K562 (cell line): ENCODE measurements at regions not wholly inside any gene's neighbourhood (a gene's known extent, or its start where the extent isn't known, plus 50 kb on each side); places are given as distances from the start of the nearest gene placed in this dataset.

Experiments
- ATAC-seq: fragments of 200-7000 bp; cut with Tn5 transposase; 3 replicates; pipeline ENCODE4 v1.9.1; 2020; ENCODE audit warnings: moderate library complexity
- BruUV-seq: library from RNA; stranded (reverse); fragments of 400-500 nt; replicated peaks from 2 replicates; lab custom pipeline; 2021; lab: Mats Ljungman, UMichigan
- CTCF ChIA-PET: fragments of 300-600 bp; formaldehyde crosslinking; extraction: SDS; loops from one replicate; lab custom pipeline; 2021; ENCODE audit warnings: low intra/inter-chr PET ratio; lab: Yijun Ruan, JAX
- POLR2A ChIA-PET: fragments of 300-600, 350-650 bp; sonication (Branson Sonifier 250); formaldehyde crosslinking; extraction: SDS; loops from one replicate; lab custom pipeline; 2021; ENCODE audit warnings: antibody characterized with exemption, inconsistent platforms; lab: Yijun Ruan, JAX
- DNase-seq, 4 experiments: peaks; one replicate each; pipeline versions ENCODE4 v3.0.0 to v3.0.0-alpha.2; 2011 to 2018; ENCODE audit warnings: low spot score in 3 of 4, mixed read lengths in 3 of 4; ENCODE audit errors: extremely low read depth in 1 of 4
- FAIRE-seq: peaks from 2 replicates; lab custom pipeline; 2011; peaks lifted over from hg19 to GRCh38; lab: Jason Lieb, UNC
- H2AFZ ChIP-seq: 2 replicates; pipeline ENCODE4 v1.6.0; 2011; ENCODE audit warnings: low read depth, low read length, control low read depth, inconsistent platforms
- H3K27ac ChIP-seq: fragments of 200-600 bp; 3 replicates; pipeline ENCODE4 v1.8.0; 2011; ENCODE audit warnings: low read depth, mild to moderate bottlenecking, control low read depth, inconsistent platforms, low read length, moderate library complexity, mixed read lengths; ENCODE audit errors: extremely low read depth
- H3K27me3 ChIP-seq, 2 experiments: fragments of 300-600 bp in 1 of 2; 2 replicates in 1 of 2; 3 replicates in 1 of 2; pipeline versions ENCODE4 v1.6.0 to v1.8.0; 2011; ENCODE audit warnings: inconsistent platforms in 2 of 2, low read length in 2 of 2, mild to moderate bottlenecking in 1 of 2, mixed read lengths in 1 of 2, moderate library complexity in 1 of 2; ENCODE audit not compliant: control insufficient read depth in 2 of 2, insufficient read depth in 2 of 2
- H3K36me3 ChIP-seq: fragments of 300-600 bp; 3 replicates; pipeline ENCODE4 v1.8.0; 2011; ENCODE audit warnings: mild to moderate bottlenecking, low read length, inconsistent platforms; ENCODE audit not compliant: control insufficient read depth, insufficient read depth
- H3K4me1 ChIP-seq, 2 experiments: fragments of 200-600 bp in 1 of 2; replicated peaks in 1 of 2; 2 replicates in 1 of 2; 3 replicates in 1 of 2; pipeline versions ENCODE4 v1.5.1 to v1.8.0; 2011; ENCODE audit warnings: inconsistent platforms in 2 of 2, low read length in 2 of 2, mild to moderate bottlenecking in 1 of 2, mixed read lengths in 1 of 2, moderate library complexity in 1 of 2; ENCODE audit not compliant: control insufficient read depth in 2 of 2, insufficient read depth in 2 of 2
- H3K4me2 ChIP-seq: 2 replicates; pipeline ENCODE4 v1.6.1; 2011; ENCODE audit warnings: low read length, control low read depth, inconsistent platforms, mixed read lengths; ENCODE audit not compliant: insufficient read depth
- H3K4me3 ChIP-seq: fragments of 200-600 bp; sonication (generic), shearing (Covaris generic); 2 replicates; pipeline ENCODE4 v1.5.1; 2016; ENCODE audit warnings: control low read depth, inconsistent platforms
- H3K79me2 ChIP-seq: fragments of 200-600 bp; 3 replicates; pipeline ENCODE4 v1.8.0; 2011; ENCODE audit warnings: low read length, inconsistent platforms; ENCODE audit not compliant: control insufficient read depth, insufficient read depth
- H3K9ac ChIP-seq, 2 experiments: 2 replicates each; pipeline versions ENCODE4 v1.6.0 to v1.6.1; 2011; ENCODE audit warnings: low read depth in 2 of 2, low read length in 2 of 2, control low read depth in 1 of 2, inconsistent platforms in 1 of 2, mild to moderate bottlenecking in 1 of 2, mixed read lengths in 1 of 2; ENCODE audit not compliant: insufficient read depth in 1 of 2
- H3K9me1 ChIP-seq: one replicate; pipeline ENCODE4 v1.6.0; 2011; ENCODE audit warnings: inconsistent platforms, mild to moderate bottlenecking, low read length, moderate library complexity; ENCODE audit not compliant: control insufficient read depth, insufficient read depth
- H3K9me3 ChIP-seq: replicated peaks from 2 replicates; pipeline ENCODE4 v1.5.1; 2011; ENCODE audit warnings: low read depth, low read length, inconsistent platforms; ENCODE audit not compliant: control insufficient read depth, insufficient read depth
- H4K20me1 ChIP-seq: replicated peaks from 2 replicates; pipeline ENCODE4 v1.6.1; 2011; ENCODE audit warnings: low read length, inconsistent platforms, mixed read lengths; ENCODE audit not compliant: control insufficient read depth, insufficient read depth
- CHD2 ChIP-seq: IDR thresholded peaks from 2 replicates; pipeline ENCODE4 v1.6.1; 2011; ENCODE audit warnings: low read depth, low read length
- E2F8 ChIP-seq: fragments of 450-650 bp; IDR thresholded peaks from 2 replicates; pipeline ENCODE4 v1.7.1; 2018; ENCODE audit warnings: mild to moderate bottlenecking, low read depth; ENCODE audit not compliant: partially characterized antibody
- FOXP4 ChIP-seq: sonication (generic); formaldehyde crosslinking; IDR thresholded peaks from 2 replicates; pipeline ENCODE4 v1.8.0; 2022; ENCODE audit warnings: mild to moderate bottlenecking, missing genetic modification reagents, borderline replicate concordance
- GTF2E2 ChIP-seq: fragments of 200-800 bp; sonication (Bioruptor generic); IDR thresholded peaks from 2 replicates; pipeline ENCODE4 v1.6.1; 2016; ENCODE audit warnings: missing genetic modification characterization, missing compliant biosample characterization
- HMGXB4 ChIP-seq: sonication (generic); formaldehyde crosslinking; IDR thresholded peaks from 2 replicates; pipeline ENCODE4 v1.8.1; 2023; ENCODE audit warnings: mild to moderate bottlenecking, missing genetic modification reagents
- RBM14 ChIP-seq: fragments of 200-400 bp; formaldehyde crosslinking; IDR thresholded peaks from 2 replicates; pipeline ENCODE4 v1.6.1; 2018; ENCODE audit warnings: low read depth, mild to moderate bottlenecking, low read length, moderate library complexity, borderline replicate concordance; ENCODE audit not compliant: insufficient read depth
- SIX5 ChIP-seq, 2 experiments: IDR thresholded peaks; 2 replicates each; pipeline ENCODE4 v1.6.1; 2011; ENCODE audit warnings: low read length in 2 of 2, borderline replicate concordance in 1 of 2, low read depth in 1 of 2, mild to moderate bottlenecking in 1 of 2, moderate library complexity in 1 of 2; ENCODE audit not compliant: insufficient read depth in 1 of 2
- TAF15 ChIP-seq: fragments of 200-400 bp; formaldehyde crosslinking; IDR thresholded peaks from 2 replicates; pipeline ENCODE4 v1.6.1; 2017; ENCODE audit warnings: mild to moderate bottlenecking, low read depth, low read length, moderate library complexity
- UBTF ChIP-seq, 2 experiments: IDR thresholded peaks; 2 replicates each; pipeline ENCODE4 v1.6.1; 2012; ENCODE audit warnings: improper control_type of control experiment in 2 of 2, low read depth in 2 of 2, low read length in 2 of 2, borderline replicate concordance in 1 of 2
- ZBTB43 ChIP-seq: sonication (generic); formaldehyde crosslinking; IDR thresholded peaks from 2 replicates; pipeline ENCODE4 v1.8.0; 2023; ENCODE audit warnings: mild to moderate bottlenecking, missing genetic modification reagents
- ZNF76 ChIP-seq: fragments of 250-450 bp; sonication (Bioruptor Pico); IDR thresholded peaks from 2 replicates; pipeline ENCODE4 v1.4.0; 2020; ENCODE audit warnings: mild to moderate bottlenecking, moderate library complexity, borderline replicate concordance
- WGBS: fragments of 100-300 bp; shearing (Covaris generic); methylation state at CpG from one replicate; pipeline ENCODE4 v1.1.6; 2016; ENCODE audit warnings: low coverage, mixed read lengths; ENCODE audit not compliant: insufficient coverage; ENCODE audit errors: missing lambda C conversion rate; 5-methylcytosine and 5-hydroxymethylcytosine counted together
- in situ Hi-C: fragments of 300-500 bp; cut with MboI; formaldehyde crosslinking; loops from 4 replicates; pipeline ENCODE4 v1.15.0; 2018; ENCODE audit warnings: inconsistent platforms, mixed read lengths
- intact Hi-C: fragments of 100-400 bp; cut with micrococcal nuclease; formaldehyde crosslinking; loops from 2 replicates; pipeline ENCODE4 v1.14.2; 2022

GRCh38 chr14:84991021-84991420 lies 538.9 kb upstream of the FLRT2 start:
- Histone ChIP-seq H3K4me2 (no peak overlapping the region), H3K4me1 (no peaks in the 10 kb centered on the region), H3K36me3 (no peaks in the 10 kb centered on the region), H3K27ac (no peak overlapping the region), H2AFZ (no peak overlapping the region), H3K4me3 (no peak overlapping the region), H4K20me1 (no peaks in the 10 kb centered on the region), H3K79me2 (no peaks in the 10 kb centered on the region), H3K27me3 (no peaks in the 10 kb centered on the region), H3K9me1 (no peaks in the 10 kb centered on the region), H3K9ac (no peak overlapping the region), H3K9me3 (no peaks in the 10 kb centered on the region)
- no peak for FAIRE-seq
- intact Hi-C loops (no loop called here), in situ Hi-C loops (no loop called here)
- no peak for ATAC-seq
- WGBS: 0% methylated on average over 1 of the region's 1 CpG
- POLR2A ChIA-PET: no interaction called here
- no TSS peak for BruUV-seq
- CTCF ChIA-PET: no interaction called here
- no peak for DNase-seq
- TF ChIP-seq FOXP4: no peak
- no peak for TF ChIP-seq TAF15
- TF ChIP-seq RBM14: no peak
- TF ChIP-seq CHD2: no peak
- TF ChIP-seq HMGXB4 (CRISPR knock-in tag): no peak
- no peak for TF ChIP-seq SIX5 (IDR thresholded peaks at IDR 0.05; ENCODE audit: borderline replicate concordance in 1 of 2, insufficient read depth in 1 of 2, low read depth in 1 of 2, low read length in 2 of 2)
- no peak for TF ChIP-seq ZNF76
- TF ChIP-seq GTF2E2 (tag): no peak
- no peak for TF ChIP-seq UBTF (IDR thresholded peaks at IDR 0.05; ENCODE audit: borderline replicate concordance in 1 of 2, low read depth in 2 of 2, low read length in 2 of 2)
- TF ChIP-seq E2F8: no peak
- no peak for TF ChIP-seq ZBTB43
